ENCODE measurements at regions not wholly inside any gene's neighbourhood (a gene's known extent, or its start where the extent isn't known, plus 50 kb on each side); places are given as distances from the start of the nearest gene placed in this dataset.

DNA sequence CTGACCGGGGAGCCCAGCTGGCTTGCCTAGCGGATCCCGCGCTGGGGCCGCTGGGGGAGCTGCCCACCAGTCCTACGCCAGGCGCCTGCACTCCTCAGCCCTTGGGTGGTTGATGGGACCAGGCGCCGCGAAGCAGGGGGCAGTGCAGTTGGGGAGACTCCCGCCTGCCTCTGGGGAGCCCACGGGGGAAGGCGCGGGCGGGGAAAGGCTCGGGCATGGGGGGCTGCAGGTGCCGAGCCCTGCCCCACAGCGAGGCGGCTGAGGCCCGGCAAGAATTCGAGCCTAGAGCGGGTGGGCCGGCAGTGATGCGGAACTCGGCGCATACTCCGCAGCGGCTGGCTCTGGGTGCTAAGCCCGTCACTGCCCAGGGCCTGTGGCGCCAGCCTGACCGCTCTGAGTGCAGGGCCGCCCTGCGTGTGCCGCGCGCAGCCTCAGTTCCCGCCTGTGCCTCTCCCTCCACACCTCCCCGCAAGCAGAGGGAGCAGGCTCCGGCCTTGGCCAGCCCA lies 249.1 kb upstream of the TEKT4 start:
- TF ChIP-seq, protein P1, sequence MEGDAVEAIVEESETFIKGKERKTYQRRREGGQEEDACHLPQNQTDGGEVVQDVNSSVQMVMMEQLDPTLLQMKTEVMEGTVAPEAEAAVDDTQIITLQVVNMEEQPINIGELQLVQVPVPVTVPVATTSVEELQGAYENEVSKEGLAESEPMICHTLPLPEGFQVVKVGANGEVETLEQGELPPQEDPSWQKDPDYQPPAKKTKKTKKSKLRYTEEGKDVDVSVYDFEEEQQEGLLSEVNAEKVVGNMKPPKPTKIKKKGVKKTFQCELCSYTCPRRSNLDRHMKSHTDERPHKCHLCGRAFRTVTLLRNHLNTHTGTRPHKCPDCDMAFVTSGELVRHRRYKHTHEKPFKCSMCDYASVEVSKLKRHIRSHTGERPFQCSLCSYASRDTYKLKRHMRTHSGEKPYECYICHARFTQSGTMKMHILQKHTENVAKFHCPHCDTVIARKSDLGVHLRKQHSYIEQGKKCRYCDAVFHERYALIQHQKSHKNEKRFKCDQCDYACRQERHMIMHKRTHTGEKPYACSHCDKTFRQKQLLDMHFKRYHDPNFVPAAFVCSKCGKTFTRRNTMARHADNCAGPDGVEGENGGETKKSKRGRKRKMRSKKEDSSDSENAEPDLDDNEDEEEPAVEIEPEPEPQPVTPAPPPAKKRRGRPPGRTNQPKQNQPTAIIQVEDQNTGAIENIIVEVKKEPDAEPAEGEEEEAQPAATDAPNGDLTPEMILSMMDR (conservative IDR thresholded peaks at IDR 0.05; ENCODE audit: low read depth, low read length) = no peak
- no peak for TF ChIP-seq EZH2phosphoT487 (IDR thresholded peaks at IDR 0.05; ENCODE audit: borderline replicate concordance, low read length)
